HG02642 (cell line): ENCODE measurements at regions not wholly inside any gene's neighbourhood (a gene's known extent, or its start where the extent isn't known, plus 50 kb on each side); places are given as distances from the start of the nearest gene placed in this dataset.
"Not testable (repeated sequence)": the region's sequence is repeated elsewhere in the genome, so short reads cannot be mapped to it uniquely, and the experiment has no call there.

Experiments
- ATAC-seq: cut with Tn5 transposase; IDR thresholded peaks from one replicate; pipeline ENCODE4 v1.9.1; 2021; ENCODE audit warnings: mild to moderate bottlenecking; ENCODE audit not compliant: unreplicated experiment, poor library complexity

- ATAC-seq = not testable (repeated sequence)
These were observed 1488.1 kb downstream of the RPIA start for GRCh38 chr2:90179591-90179990.

- no peak for ATAC-seq
These were observed 1516.1 kb downstream of the RPIA start for GRCh38 chr2:90207454-90208058.

- no peak for ATAC-seq
These were observed 1517.5 kb downstream of the RPIA start for GRCh38 chr2:90209009-90209408.

GRCh38 chr2:90209806-90210205 is 1518.3 kb downstream of the RPIA start:
- ATAC-seq = no peak

GRCh38 chr2:90215880-90216279 is 1524.4 kb downstream of the RPIA start:
- ATAC-seq = not testable (repeated sequence)

- not testable (repeated sequence) for ATAC-seq
These were observed 1525.3 kb downstream of the RPIA start for GRCh38 chr2:90216801-90217200.

GRCh38 chr2:90218534-90218933 is 1527.1 kb downstream of the RPIA start:
- not testable (repeated sequence) for ATAC-seq

GRCh38 chr2:90220623-90221299 is 1529.3 kb downstream of the RPIA start:
- not testable (repeated sequence) for ATAC-seq

- ATAC-seq = no peak
These were observed 1529.8 kb downstream of the RPIA start for GRCh38 chr2:90221300-90221651.

- ATAC-seq = not testable (repeated sequence)
These were observed 1533.3 kb downstream of the RPIA start for GRCh38 chr2:90224767-90225166.

GRCh38 chr2:90226465-90227072 is 1535.1 kb downstream of the RPIA start:
- not testable (repeated sequence) for ATAC-seq

- not testable (repeated sequence) for ATAC-seq
These were observed 1539.7 kb downstream of the RPIA start for GRCh38 chr2:90231199-90231598.

GRCh38 chr2:90235452-90235851 is 1544.0 kb downstream of the RPIA start:
- ATAC-seq = not testable (repeated sequence)

GRCh38 chr2:90237923-90238361 is 1546.5 kb downstream of the RPIA start:
- ATAC-seq = not testable (repeated sequence)

- not testable (repeated sequence) for ATAC-seq
These were observed 1547.2 kb downstream of the RPIA start for GRCh38 chr2:90238505-90239230.

- ATAC-seq = not testable (repeated sequence)
These were observed 1548.3 kb downstream of the RPIA start for GRCh38 chr2:90239769-90240168.

GRCh38 chr2:90244902-90245765 is 1553.7 kb downstream of the RPIA start:
- ATAC-seq = not testable (repeated sequence)

GRCh38 chr2:90248400-90248799 is 1556.9 kb downstream of the RPIA start:
- not testable (repeated sequence) for ATAC-seq

- not testable (repeated sequence) for ATAC-seq
These were observed 1558.9 kb downstream of the RPIA start for GRCh38 chr2:90250350-90250749.

GRCh38 chr2:90251576-90251975 is 1560.1 kb downstream of the RPIA start:
- not testable (repeated sequence) for ATAC-seq
